KMS-11 (cell line): ENCODE measurements at regions not wholly inside any gene's neighbourhood (a gene's known extent, or its start where the extent isn't known, plus 50 kb on each side); places are given as distances from the start of the nearest gene placed in this dataset.

Experiments used
- H2AFZ ChIP-seq: fragments of 200-600 bp; sonication (generic); 2 replicates; pipeline ENCODE4 v1.6.1; 2016; ENCODE audit warnings: antibody characterized with exemption, mixed run types, low read depth
- H3K27ac ChIP-seq: fragments of 200-600 bp; sonication (generic); 2 replicates; pipeline ENCODE4 v1.6.1; 2016; ENCODE audit warnings: mild to moderate bottlenecking, mixed run types
- H3K27me3 ChIP-seq: fragments of 200-600 bp; sonication (generic); 2 replicates; pipeline ENCODE4 v1.6.1; 2017; ENCODE audit warnings: mild to moderate bottlenecking, low read depth, mixed run types, moderate library complexity; ENCODE audit not compliant: insufficient read depth
- H3K36me3 ChIP-seq: fragments of 200-600 bp; sonication (generic); 2 replicates; pipeline ENCODE4 v1.6.1; 2017; ENCODE audit warnings: mild to moderate bottlenecking, mixed run types; ENCODE audit not compliant: insufficient read depth
- H3K4me1 ChIP-seq: fragments of 200-600 bp; sonication (generic); 2 replicates; pipeline ENCODE4 v1.6.1; 2016; ENCODE audit warnings: mild to moderate bottlenecking, low read depth, mixed run types; ENCODE audit not compliant: poor library complexity, severe bottlenecking
- H3K4me2 ChIP-seq: fragments of 200-600 bp; sonication (generic); 2 replicates; pipeline ENCODE4 v1.7.0; 2016; ENCODE audit warnings: mild to moderate bottlenecking, mixed run types
- H3K4me3 ChIP-seq: fragments of 200-600 bp; sonication (generic); IDR thresholded peaks from 2 replicates; pipeline ENCODE4 v1.6.1; 2017; ENCODE audit warnings: low read depth, low read length, mixed read lengths; ENCODE audit not compliant: insufficient read depth
- H3K79me2 ChIP-seq: fragments of 200-600 bp; sonication (generic); 2 replicates; pipeline ENCODE4 v1.6.1; 2016; ENCODE audit warnings: low read depth, mixed run types; ENCODE audit not compliant: insufficient read depth
- H3K9ac ChIP-seq: fragments of 200-600 bp; sonication (generic); 2 replicates; pipeline ENCODE4 v1.6.1; 2016; ENCODE audit warnings: mild to moderate bottlenecking, mixed run types
- H4K20me1 ChIP-seq: fragments of 200-600 bp; sonication (generic); 2 replicates; pipeline ENCODE4 v1.6.1; 2016; ENCODE audit warnings: mild to moderate bottlenecking, mixed run types; ENCODE audit not compliant: insufficient read depth
- TF ChIP-seq, protein P1 (sequence below): fragments of 200-600 bp; sonication (generic); conservative IDR thresholded peaks from 2 replicates; pipeline ENCODE4 v1.6.1; 2017; ENCODE audit warnings: low read depth, mild to moderate bottlenecking, antibody characterized with exemption, low read length, moderate library complexity, mixed read lengths

DNA sequence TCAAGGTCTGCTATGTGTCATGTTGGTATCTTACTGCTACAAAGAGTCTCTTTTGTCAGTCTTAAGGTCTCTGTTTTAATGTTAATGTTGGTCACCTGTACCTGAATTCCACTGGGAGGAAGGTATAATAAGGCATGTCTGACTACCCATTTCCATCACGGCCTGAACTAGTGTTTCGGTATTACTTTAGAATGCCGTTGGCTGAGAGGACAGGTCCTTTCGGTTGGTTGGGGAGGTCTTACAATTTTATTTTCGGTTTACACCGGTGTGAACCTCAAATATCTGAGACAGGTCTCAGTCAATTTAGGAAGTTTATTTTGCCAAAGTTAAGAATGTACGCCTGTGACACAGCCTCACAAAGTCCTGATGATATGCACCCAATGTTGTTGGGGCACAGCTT lies 154.9 kb upstream of the ABCA1 start:
- no peaks in the 10 kb centered on the region for H3K79me2 ChIP-seq
- no peaks in the 10 kb centered on the region for H3K27me3 ChIP-seq
- no peaks in the 10 kb centered on the region for H3K36me3 ChIP-seq
- no peak overlapping the region for H2AFZ ChIP-seq
- H4K20me1 ChIP-seq = no peaks in the 10 kb centered on the region
- no peaks in the 10 kb centered on the region for H3K4me1 ChIP-seq
- no peak overlapping the region for H3K4me3 ChIP-seq
- H3K4me2 ChIP-seq = no peak overlapping the region
- H3K9ac ChIP-seq = no peak overlapping the region
- no peak overlapping the region for H3K27ac ChIP-seq
- TF ChIP-seq, protein P1, sequence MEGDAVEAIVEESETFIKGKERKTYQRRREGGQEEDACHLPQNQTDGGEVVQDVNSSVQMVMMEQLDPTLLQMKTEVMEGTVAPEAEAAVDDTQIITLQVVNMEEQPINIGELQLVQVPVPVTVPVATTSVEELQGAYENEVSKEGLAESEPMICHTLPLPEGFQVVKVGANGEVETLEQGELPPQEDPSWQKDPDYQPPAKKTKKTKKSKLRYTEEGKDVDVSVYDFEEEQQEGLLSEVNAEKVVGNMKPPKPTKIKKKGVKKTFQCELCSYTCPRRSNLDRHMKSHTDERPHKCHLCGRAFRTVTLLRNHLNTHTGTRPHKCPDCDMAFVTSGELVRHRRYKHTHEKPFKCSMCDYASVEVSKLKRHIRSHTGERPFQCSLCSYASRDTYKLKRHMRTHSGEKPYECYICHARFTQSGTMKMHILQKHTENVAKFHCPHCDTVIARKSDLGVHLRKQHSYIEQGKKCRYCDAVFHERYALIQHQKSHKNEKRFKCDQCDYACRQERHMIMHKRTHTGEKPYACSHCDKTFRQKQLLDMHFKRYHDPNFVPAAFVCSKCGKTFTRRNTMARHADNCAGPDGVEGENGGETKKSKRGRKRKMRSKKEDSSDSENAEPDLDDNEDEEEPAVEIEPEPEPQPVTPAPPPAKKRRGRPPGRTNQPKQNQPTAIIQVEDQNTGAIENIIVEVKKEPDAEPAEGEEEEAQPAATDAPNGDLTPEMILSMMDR = no peak

DNA sequence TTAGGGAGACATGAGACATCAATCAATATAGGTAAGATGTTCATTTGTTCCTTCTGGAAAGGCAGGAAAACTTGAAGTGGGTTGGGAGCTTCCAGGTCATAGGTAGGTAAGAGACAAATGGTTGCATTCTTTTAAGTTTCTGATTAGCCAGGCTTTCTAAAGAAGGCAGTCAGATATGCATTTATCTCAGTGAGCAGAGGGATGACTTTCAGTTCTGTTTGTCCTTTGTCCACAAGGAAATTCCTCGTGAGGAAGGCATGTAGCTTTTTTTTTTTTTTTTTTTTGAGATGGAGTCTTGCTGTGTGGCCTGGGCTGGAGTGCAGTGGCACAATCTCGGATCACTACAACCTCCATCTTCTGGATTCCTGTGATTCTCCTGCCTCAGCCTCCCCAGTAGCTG lies 155.3 kb upstream of the ABCA1 start:
- H4K20me1 ChIP-seq = no peaks in the 10 kb centered on the region
- no peak overlapping the region for H2AFZ ChIP-seq
- H3K4me3 ChIP-seq = no peak overlapping the region
- TF ChIP-seq, protein P1 = no peak
- H3K4me2 ChIP-seq = no peak overlapping the region
- H3K79me2 ChIP-seq = no peaks in the 10 kb centered on the region
- no peak overlapping the region for H3K27ac ChIP-seq
- H3K36me3 ChIP-seq = no peaks in the 10 kb centered on the region
- no peaks in the 10 kb centered on the region for H3K27me3 ChIP-seq
- H3K9ac ChIP-seq = no peak overlapping the region
- H3K4me1 ChIP-seq = no peaks in the 10 kb centered on the region

DNA sequence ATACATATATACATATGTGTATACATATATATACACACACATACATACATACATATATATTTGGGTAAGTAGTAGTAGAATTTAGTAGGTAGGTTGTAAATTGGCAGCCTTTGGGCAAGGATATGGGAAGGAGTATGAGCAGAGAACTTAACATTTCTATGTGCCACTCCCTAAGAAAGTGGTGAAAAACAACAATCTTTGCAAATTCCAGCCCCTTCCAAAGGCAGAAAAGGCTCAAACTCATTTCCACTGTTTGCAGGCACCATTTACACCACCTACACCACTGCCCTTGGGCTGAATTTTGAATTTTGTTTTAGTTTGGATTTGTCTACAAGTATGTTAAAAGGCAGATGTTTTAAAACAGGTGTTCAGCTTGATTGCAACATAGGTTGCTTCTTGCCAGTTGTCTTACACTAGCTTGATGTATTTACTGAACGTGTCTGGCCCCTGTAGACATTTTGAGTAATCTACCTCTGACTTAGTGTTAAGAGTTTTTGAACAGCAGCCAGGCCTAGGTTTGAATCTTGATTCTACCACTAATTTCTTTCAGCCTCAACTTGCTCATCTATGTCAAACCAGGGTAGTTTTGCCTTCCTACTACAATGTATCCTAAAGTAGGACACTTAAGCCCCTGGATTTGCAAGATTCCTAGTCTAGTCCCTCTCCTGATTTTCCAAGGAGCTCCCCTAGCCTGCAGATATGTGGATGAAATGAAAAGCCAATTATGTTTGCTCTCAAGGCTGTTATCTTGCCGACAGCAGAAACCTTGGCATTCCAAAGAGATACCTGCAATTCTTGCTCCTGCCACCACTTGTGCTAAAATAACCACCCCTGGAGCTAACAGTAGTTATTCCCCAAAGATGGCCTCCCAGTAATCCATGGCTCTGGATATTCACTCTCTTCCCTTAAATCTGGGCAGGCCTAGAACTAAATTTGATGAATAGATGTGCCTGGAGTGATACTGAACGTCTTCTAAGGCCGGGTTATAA lies 156.2 kb upstream of the SLC44A1 start:
- Histone ChIP-seq H3K9ac (no peak overlapping the region), H3K4me1 (no peaks in the 10 kb centered on the region), H3K27ac (no peak overlapping the region), H3K27me3 (no peaks in the 10 kb centered on the region), H3K36me3 (no peaks in the 10 kb centered on the region), H3K4me2 (no peak overlapping the region), H2AFZ (no peak overlapping the region), H3K4me3 (no peak overlapping the region), H4K20me1 (no peaks in the 10 kb centered on the region), H3K79me2 (no peaks in the 10 kb centered on the region)
- TF ChIP-seq, protein P1 = no peak

DNA sequence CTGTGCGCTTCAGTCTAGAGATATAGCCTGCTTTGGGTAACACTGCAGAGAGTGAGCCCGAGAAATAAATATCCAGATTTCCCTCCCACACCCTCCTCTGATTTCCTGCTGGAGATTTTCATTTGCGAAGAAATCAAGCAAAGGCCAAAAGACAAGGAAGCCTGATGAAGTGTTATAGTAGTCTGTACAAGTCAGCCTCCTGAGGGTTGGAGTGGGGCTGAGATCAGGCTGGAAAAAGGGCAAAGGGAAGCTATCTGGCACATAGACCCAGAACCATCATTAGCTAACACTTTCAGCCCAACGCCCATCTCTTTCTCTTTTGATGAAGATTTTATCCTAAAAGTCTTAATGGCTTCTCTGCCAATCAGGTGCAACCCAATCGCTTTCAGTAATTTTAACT lies 154.6 kb upstream of the SLC44A1 start:
- Histone ChIP-seq H4K20me1 (no peaks in the 10 kb centered on the region), H3K4me1 (no peaks in the 10 kb centered on the region), H3K27ac (no peak overlapping the region)

More for the DNA sequence above, 154.6 kb upstream of the SLC44A1 start:
- Histone ChIP-seq H3K4me3 (no peak overlapping the region), H3K27me3 (no peaks in the 10 kb centered on the region), H3K9ac (no peak overlapping the region), H3K79me2 (no peaks in the 10 kb centered on the region), H3K36me3 (no peaks in the 10 kb centered on the region), H2AFZ (no peak overlapping the region), H3K4me2 (no peak overlapping the region)
- TF ChIP-seq, protein P1 = no peak
